Transverse colon (tissue), 3 donors: ENCODE measurements at regions not wholly inside any gene's neighbourhood (a gene's known extent, or its start where the extent isn't known, plus 50 kb on each side); places are given as distances from the start of the nearest gene placed in this dataset.

Source experiments
- CTCF ChIP-seq, 5 experiments: fragments of 200-600 bp in 3 of 5; fragments of 450-650 bp in 2 of 5; sonication (generic) in 3 of 5; IDR thresholded peaks; 1 replicate in 2 of 5; 2 replicates in 3 of 5; pipeline ENCODE4 v1.5.1; 2016 to 2017; ENCODE audit warnings: antibody characterized with exemption in 5 of 5, inconsistent platforms in 3 of 5, mild to moderate bottlenecking in 2 of 5, moderate library complexity in 1 of 5
- EP300 ChIP-seq: sonication (generic); formaldehyde crosslinking; IDR thresholded peaks from one replicate; pipeline ENCODE4 v1.6.1; 2017; ENCODE audit warnings: antibody characterized with exemption, low read depth
- POLR2A ChIP-seq: fragments of 450-650 bp; IDR thresholded peaks from one replicate; pipeline ENCODE4 v1.6.1; 2016; ENCODE audit warnings: antibody characterized with exemption, mild to moderate bottlenecking, moderate library complexity

GRCh38 chr9:14014218-14014617, 299.7 kb downstream of the NFIB start:
- TF ChIP-seq EP300 (no peak), POLR2A (no peak), CTCF (IDR thresholded peaks at IDR 0.05) (no peak)
